ENCODE measurements at regions not wholly inside any gene's neighbourhood (a gene's known extent, or its start where the extent isn't known, plus 50 kb on each side); places are given as distances from the start of the nearest gene placed in this dataset.

DNA sequence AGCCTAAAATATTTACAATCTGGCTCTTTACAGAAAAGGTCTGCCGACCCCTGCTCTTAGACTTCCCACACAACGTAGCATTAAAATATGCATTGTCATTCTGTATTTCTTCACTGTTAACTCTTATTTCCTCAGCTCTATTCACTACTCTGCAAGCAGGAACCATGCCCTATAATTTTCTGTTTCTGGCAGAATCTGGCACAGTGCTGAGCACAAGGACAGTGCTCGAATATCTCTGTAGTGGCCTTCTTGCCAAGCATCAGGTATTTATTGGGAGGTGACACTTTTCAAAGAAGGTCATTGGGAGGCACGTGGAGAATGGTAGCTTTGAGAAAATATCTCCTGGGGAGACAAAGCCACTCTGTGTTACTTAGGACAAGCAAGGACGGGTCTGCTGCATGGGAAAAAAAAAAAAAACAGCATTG lies 77.9 kb downstream of the PSMG1 start:
- H2BK120ac ChIP-seq (ENCODE audit: low read depth, low read length, poor library complexity, severe bottlenecking) = no peak overlapping the region
- H2BK20ac ChIP-seq (ENCODE audit: low read depth, low read length, poor library complexity, severe bottlenecking) = no peak overlapping the region
- TF ChIP-seq, protein P1, sequence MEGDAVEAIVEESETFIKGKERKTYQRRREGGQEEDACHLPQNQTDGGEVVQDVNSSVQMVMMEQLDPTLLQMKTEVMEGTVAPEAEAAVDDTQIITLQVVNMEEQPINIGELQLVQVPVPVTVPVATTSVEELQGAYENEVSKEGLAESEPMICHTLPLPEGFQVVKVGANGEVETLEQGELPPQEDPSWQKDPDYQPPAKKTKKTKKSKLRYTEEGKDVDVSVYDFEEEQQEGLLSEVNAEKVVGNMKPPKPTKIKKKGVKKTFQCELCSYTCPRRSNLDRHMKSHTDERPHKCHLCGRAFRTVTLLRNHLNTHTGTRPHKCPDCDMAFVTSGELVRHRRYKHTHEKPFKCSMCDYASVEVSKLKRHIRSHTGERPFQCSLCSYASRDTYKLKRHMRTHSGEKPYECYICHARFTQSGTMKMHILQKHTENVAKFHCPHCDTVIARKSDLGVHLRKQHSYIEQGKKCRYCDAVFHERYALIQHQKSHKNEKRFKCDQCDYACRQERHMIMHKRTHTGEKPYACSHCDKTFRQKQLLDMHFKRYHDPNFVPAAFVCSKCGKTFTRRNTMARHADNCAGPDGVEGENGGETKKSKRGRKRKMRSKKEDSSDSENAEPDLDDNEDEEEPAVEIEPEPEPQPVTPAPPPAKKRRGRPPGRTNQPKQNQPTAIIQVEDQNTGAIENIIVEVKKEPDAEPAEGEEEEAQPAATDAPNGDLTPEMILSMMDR (conservative IDR thresholded peaks at IDR 0.05) = no peak
- no peak overlapping the region for H3T11ph ChIP-seq (ENCODE audit: low read length)
- H3K27ac ChIP-seq (ENCODE audit: insufficient read length, low read depth, low read length) = no peak overlapping the region
- H4K8ac ChIP-seq (replicated peaks; ENCODE audit: insufficient read length, low read depth, low read length) = no peak overlapping the region
- no peak overlapping the region for H3K9ac ChIP-seq (ENCODE audit: extremely low read depth, insufficient read length, low read length)
- no peaks in the 10 kb centered on the region for H4K20me1 ChIP-seq (ENCODE audit: control insufficient read depth, insufficient read depth, insufficient read length)
- Mint-ChIP-seq H3K9me3 (no peaks in the 10 kb centered on the region; a peak in 1 of 5 replicates), H3K36me3 (ENCODE audit: insufficient read depth in 1 of 3, low read depth in 3 of 3) (no peaks in the 10 kb centered on the region; a peak in 1 of 7 replicates), H3K4me1 (peaks cover 8 to 21% of the 10 kb centered on the region in 2 experiments), H3K4me3 (no peak overlapping the region), H3K27me3 (ENCODE audit: low read depth) (peaks cover 13% of the 10 kb centered on the region), H3K27ac (0 out of 7 replicates have a peak overlapping the region, but pooled peaks of 1 of the 3 experiments have one; percentile 0)
- no peak for DNase-seq
- no peaks in the 10 kb centered on the region for H3K79me2 ChIP-seq (ENCODE audit: insufficient read depth, low read length)
- no CpG with 5 or more reads among the region's 5 CpGs for WGBS (ENCODE audit: extremely low coverage, insufficient read length, low lambda C conversion rate)
- no peak overlapping the region for H3K23ac ChIP-seq (ENCODE audit: insufficient read length, low read depth, low read length)
- no peak overlapping the region for H2BK5ac ChIP-seq (ENCODE audit: insufficient read length, low read length)
- H2AFZ ChIP-seq (ENCODE audit: low read length) = no peak overlapping the region
- no peak overlapping the region for H3K18ac ChIP-seq (ENCODE audit: insufficient read length, low read depth, low read length)
- H2BK12ac ChIP-seq (ENCODE audit: insufficient read length, low read depth, low read length) = no peak overlapping the region
- no peak overlapping the region for H3K56ac ChIP-seq (ENCODE audit: insufficient read length, low read depth, low read length)
- H2BK15ac ChIP-seq (ENCODE audit: low read depth, low read length) = no peak overlapping the region
- no peaks in the 10 kb centered on the region for H3K27me3 ChIP-seq (ENCODE audit: insufficient read depth, low read length)
- H3K14ac ChIP-seq (ENCODE audit: insufficient read depth, low read length) = no peak overlapping the region
- H2AK5ac ChIP-seq (ENCODE audit: insufficient read length, low read length) = no peak overlapping the region
- no peak overlapping the region for H4K5ac ChIP-seq (ENCODE audit: insufficient read length, low read depth, low read length)
- H3K4me1 ChIP-seq (ENCODE audit: insufficient read depth, low read length) = no peaks in the 10 kb centered on the region
- H4K91ac ChIP-seq (ENCODE audit: insufficient read length, low read depth, low read length) = no peak overlapping the region
- H3K4me2 ChIP-seq (ENCODE audit: insufficient read depth, insufficient read length, low read length) = no peak overlapping the region
- H3K79me1 ChIP-seq (ENCODE audit: insufficient read depth, low read depth, low read length, poor library complexity, severe bottlenecking) = no peaks in the 10 kb centered on the region
- no peaks in the 10 kb centered on the region for H3K9me3 ChIP-seq (ENCODE audit: control insufficient read depth, low read depth, low read length)
- no peaks in the 10 kb centered on the region for H3K23me2 ChIP-seq (ENCODE audit: insufficient read length, low read depth, low read length, poor library complexity, severe bottlenecking)
- no peak overlapping the region for H3K4ac ChIP-seq (ENCODE audit: low read depth, low read length)
